Gastroesophageal sphincter (tissue), 3 donors: ENCODE measurements at regions not wholly inside any gene's neighbourhood (a gene's known extent, or its start where the extent isn't known, plus 50 kb on each side); places are given as distances from the start of the nearest gene placed in this dataset.

Experiments used
- CTCF ChIP-seq, 4 experiments: fragments of 200-600 bp in 2 of 4; fragments of 450-650 bp in 2 of 4; sonication (generic) in 1 of 4; IDR thresholded peaks; one replicate each; pipeline ENCODE4 v1.5.1; 2017 to 2019; ENCODE audit warnings: antibody characterized with exemption in 4 of 4, mild to moderate bottlenecking in 2 of 4, moderate library complexity in 2 of 4
- EP300 ChIP-seq: sonication (generic); formaldehyde crosslinking; IDR thresholded peaks from one replicate; pipeline ENCODE4 v1.6.1; 2017; ENCODE audit warnings: antibody characterized with exemption, mild to moderate bottlenecking
- POLR2A ChIP-seq, 2 donors: fragments of 450-650 bp; IDR thresholded peaks; one replicate each; pipeline ENCODE4 v1.6.1; 2017; ENCODE audit warnings: antibody characterized with exemption in 2 of 2, mild to moderate bottlenecking in 2 of 2, moderate library complexity in 1 of 2

GRCh38 chr14:48693793-48694192 lies 892.4 kb downstream of the RPS29 start:
- TF ChIP-seq CTCF (IDR thresholded peaks at IDR 0.05) (no peak), POLR2A (IDR thresholded peaks at IDR 0.05) (no peak), EP300 (no peak)
